ENCODE measurements at regions not wholly inside any gene's neighbourhood (a gene's known extent, or its start where the extent isn't known, plus 50 kb on each side); places are given as distances from the start of the nearest gene placed in this dataset.

DNA sequence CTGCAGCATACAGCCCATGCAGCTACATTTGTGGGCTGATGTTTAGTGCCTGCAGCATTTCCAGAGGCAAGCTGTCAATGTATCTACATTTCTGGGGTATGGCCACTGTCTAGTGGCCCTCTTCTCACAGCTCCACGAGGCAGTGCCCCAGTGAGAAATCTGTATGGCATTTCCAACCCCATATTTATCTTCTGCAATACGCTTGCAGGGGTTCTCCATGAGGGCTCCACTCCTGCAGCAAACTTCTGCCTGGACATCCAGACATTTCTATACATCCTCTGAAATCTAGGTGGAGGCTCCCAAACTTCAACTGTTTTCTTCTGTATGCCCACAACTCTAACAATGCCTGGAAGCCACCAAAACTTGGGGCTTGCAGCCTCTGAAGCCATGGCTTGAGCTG is 502.3 kb downstream of the C6orf118 start:
- H3K27me3 ChIP-seq (ENCODE audit: control insufficient read depth, insufficient read depth, low read length) = no peaks in the 10 kb centered on the region
- DNase-seq = no peak
- H3K36me3 ChIP-seq (ENCODE audit: control insufficient read depth, insufficient read depth, low read length) = no peaks in the 10 kb centered on the region
- H3K9me3 ChIP-seq (ENCODE audit: control insufficient read depth, low read depth, low read length) = no peaks in the 10 kb centered on the region
- no peaks in the 10 kb centered on the region for H3K4me1 ChIP-seq (ENCODE audit: control insufficient read depth, insufficient read depth, low read length)
- WGBS (ENCODE audit: insufficient coverage, low lambda C conversion rate) = no CpG with 5 or more reads among the region's 2 CpGs
- no peak overlapping the region for H3K4me3 ChIP-seq (ENCODE audit: low read length)
- H3K27ac ChIP-seq (ENCODE audit: low read length) = no peak overlapping the region

DNA sequence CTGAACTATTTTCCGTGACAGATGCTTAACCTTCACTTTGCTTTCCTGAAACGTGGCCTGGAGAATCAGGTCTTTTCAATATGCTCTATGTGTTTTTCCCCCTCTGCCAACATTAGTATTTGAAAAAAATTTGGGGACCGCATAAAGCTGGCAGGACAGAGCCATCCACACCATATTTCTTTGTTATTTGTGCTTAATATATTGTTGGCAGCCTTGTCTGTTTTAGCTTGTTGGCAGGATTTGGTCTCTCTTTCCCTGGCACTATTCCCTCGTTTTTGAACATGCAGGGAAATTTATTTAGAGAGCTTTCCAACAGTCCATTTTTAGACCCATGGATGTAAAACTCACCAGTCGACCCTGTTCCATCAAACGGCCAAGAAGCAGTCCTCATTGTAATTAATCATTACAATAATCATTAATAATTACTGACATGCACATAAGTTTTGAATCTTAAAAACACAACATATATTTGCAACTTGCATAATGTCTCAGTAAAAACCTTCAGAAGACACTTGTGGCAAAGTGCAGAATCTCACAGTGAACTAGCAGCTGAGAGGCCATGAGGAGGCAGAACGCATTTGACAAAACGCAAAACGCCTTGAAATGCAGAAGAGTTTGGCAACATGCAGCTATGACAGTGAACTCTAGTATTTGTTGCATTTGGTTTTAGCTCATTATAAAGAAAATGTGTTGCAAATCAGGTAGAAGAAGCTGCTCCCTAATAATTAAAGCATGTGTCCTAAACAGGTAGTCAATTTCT is 514.2 kb downstream of the C6orf118 start:
- DNase-seq = no peak
- H3K9me3 ChIP-seq (ENCODE audit: control insufficient read depth, low read depth, low read length) = peaks cover 5% of the 10 kb centered on the region
- 80% methylated on average over 2 of the region's 9 CpGs for WGBS (ENCODE audit: insufficient coverage, low lambda C conversion rate)
- no peaks in the 10 kb centered on the region for H3K36me3 ChIP-seq (ENCODE audit: control insufficient read depth, insufficient read depth, low read length)
- H3K27me3 ChIP-seq (ENCODE audit: control insufficient read depth, insufficient read depth, low read length) = no peaks in the 10 kb centered on the region
- H3K27ac ChIP-seq (ENCODE audit: low read length) = no peak overlapping the region
- no peaks in the 10 kb centered on the region for H3K4me1 ChIP-seq (ENCODE audit: control insufficient read depth, insufficient read depth, low read length)
- H3K4me3 ChIP-seq (ENCODE audit: low read length) = no peak overlapping the region

- 80% methylated on average over 1 of the region's 1 CpG for WGBS (ENCODE audit: insufficient coverage, low lambda C conversion rate)
- no peak overlapping the region for H3K27ac ChIP-seq (ENCODE audit: low read length)
- no peaks in the 10 kb centered on the region for H3K36me3 ChIP-seq (ENCODE audit: control insufficient read depth, insufficient read depth, low read length)
- no peak for DNase-seq
- H3K9me3 ChIP-seq (ENCODE audit: control insufficient read depth, low read depth, low read length) = peaks cover 5% of the 10 kb centered on the region
- H3K27me3 ChIP-seq (ENCODE audit: control insufficient read depth, insufficient read depth, low read length) = no peaks in the 10 kb centered on the region
- no peaks in the 10 kb centered on the region for H3K4me1 ChIP-seq (ENCODE audit: control insufficient read depth, insufficient read depth, low read length)
- H3K4me3 ChIP-seq (ENCODE audit: low read length) = no peak overlapping the region
Observed at GRCh38 chr6:164792666-164793065, 516.7 kb downstream of the C6orf118 start.

DNA sequence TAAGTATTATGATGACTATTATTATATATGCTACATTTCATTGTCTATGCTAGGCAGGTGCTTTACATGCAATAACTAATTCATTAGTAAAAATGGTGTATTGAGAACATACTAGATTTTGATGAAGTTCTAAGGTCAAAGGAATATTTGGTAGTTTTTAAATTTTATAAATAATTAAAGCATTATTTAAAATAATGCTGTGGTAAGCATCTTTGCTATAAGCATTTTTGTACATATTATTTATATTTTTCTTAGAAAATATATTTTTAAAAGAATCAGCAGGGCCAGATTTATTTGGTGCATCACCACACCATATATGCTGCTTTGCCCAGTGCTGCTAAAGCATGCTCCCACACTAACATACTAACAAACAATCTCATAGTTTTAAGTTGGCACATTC is 517.9 kb downstream of the C6orf118 start:
- H3K27me3 ChIP-seq (ENCODE audit: control insufficient read depth, insufficient read depth, low read length) = no peaks in the 10 kb centered on the region
- no peak for DNase-seq
- no peak overlapping the region for H3K4me3 ChIP-seq (ENCODE audit: low read length)
- no peaks in the 10 kb centered on the region for H3K4me1 ChIP-seq (ENCODE audit: control insufficient read depth, insufficient read depth, low read length)
- H3K36me3 ChIP-seq (ENCODE audit: control insufficient read depth, insufficient read depth, low read length) = no peaks in the 10 kb centered on the region
- peaks cover 5% of the 10 kb centered on the region for H3K9me3 ChIP-seq (ENCODE audit: control insufficient read depth, low read depth, low read length)
- no peak overlapping the region for H3K27ac ChIP-seq (ENCODE audit: low read length)

DNA sequence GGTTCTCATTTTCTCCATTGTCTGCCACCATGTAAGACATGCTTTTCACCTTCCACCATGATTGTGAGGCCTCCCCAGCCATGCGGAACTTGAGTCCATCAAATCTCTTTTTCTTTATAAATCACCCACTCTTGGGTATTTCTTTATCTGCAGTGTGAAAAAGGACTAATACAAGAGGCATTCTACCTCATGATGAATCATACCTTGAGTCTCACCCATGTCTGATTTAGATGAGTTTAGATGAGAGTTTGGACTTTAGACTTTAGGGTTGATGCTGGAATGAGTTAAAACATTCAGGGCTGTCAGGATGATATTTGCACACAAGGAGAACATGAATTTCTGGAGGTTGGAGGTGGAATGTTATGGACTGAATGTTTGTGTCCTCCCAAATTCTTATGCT is 545.6 kb downstream of the C6orf118 start:
- no CpG with 5 or more reads among the region's 1 CpG for WGBS (ENCODE audit: insufficient coverage, low lambda C conversion rate)
- no peak for DNase-seq
- Histone ChIP-seq H3K4me3 (ENCODE audit: low read length) (no peak overlapping the region), H3K9me3 (ENCODE audit: control insufficient read depth, low read depth, low read length) (peaks cover 11% of the 10 kb centered on the region), H3K36me3 (ENCODE audit: control insufficient read depth, insufficient read depth, low read length) (no peaks in the 10 kb centered on the region), H3K27me3 (ENCODE audit: control insufficient read depth, insufficient read depth, low read length) (no peaks in the 10 kb centered on the region), H3K4me1 (ENCODE audit: control insufficient read depth, insufficient read depth, low read length) (no peaks in the 10 kb centered on the region), H3K27ac (ENCODE audit: low read length) (no peak overlapping the region)

- no peak overlapping the region for H3K27ac ChIP-seq (ENCODE audit: low read length)
- no peaks in the 10 kb centered on the region for H3K36me3 ChIP-seq (ENCODE audit: control insufficient read depth, insufficient read depth, low read length)
- WGBS (ENCODE audit: insufficient coverage, low lambda C conversion rate) = no CpG with 5 or more reads among the region's 2 CpGs
- H3K4me1 ChIP-seq (ENCODE audit: control insufficient read depth, insufficient read depth, low read length) = no peaks in the 10 kb centered on the region
- H3K27me3 ChIP-seq (ENCODE audit: control insufficient read depth, insufficient read depth, low read length) = no peaks in the 10 kb centered on the region
- no peak for DNase-seq
- H3K9me3 ChIP-seq (ENCODE audit: control insufficient read depth, low read depth, low read length) = peaks cover 6% of the 10 kb centered on the region
- H3K4me3 ChIP-seq (ENCODE audit: low read length) = no peak overlapping the region
Observed at GRCh38 chr6:164757451-164757850, 552.0 kb downstream of the C6orf118 start.

GRCh38 chr6:164756723-164757122 is 552.7 kb downstream of the C6orf118 start:
- Histone ChIP-seq H3K27me3 (ENCODE audit: control insufficient read depth, insufficient read depth, low read length) (no peaks in the 10 kb centered on the region), H3K4me1 (ENCODE audit: control insufficient read depth, insufficient read depth, low read length) (no peaks in the 10 kb centered on the region), H3K36me3 (ENCODE audit: control insufficient read depth, insufficient read depth, low read length) (no peaks in the 10 kb centered on the region), H3K4me3 (ENCODE audit: low read length) (no peak overlapping the region), H3K9me3 (ENCODE audit: control insufficient read depth, low read depth, low read length) (peaks cover under 1% of the 10 kb centered on the region), H3K27ac (ENCODE audit: low read length) (no peak overlapping the region)
- no peak for DNase-seq
- WGBS (ENCODE audit: insufficient coverage, low lambda C conversion rate) = 100% methylated on average over 1 of the region's 8 CpGs

- Histone ChIP-seq H3K36me3 (ENCODE audit: control insufficient read depth, insufficient read depth, low read length) (no peaks in the 10 kb centered on the region), H3K4me1 (ENCODE audit: control insufficient read depth, insufficient read depth, low read length) (no peaks in the 10 kb centered on the region), H3K4me3 (ENCODE audit: low read length) (no peak overlapping the region), H3K27ac (ENCODE audit: low read length) (no peak overlapping the region), H3K27me3 (ENCODE audit: control insufficient read depth, insufficient read depth, low read length) (no peaks in the 10 kb centered on the region), H3K9me3 (ENCODE audit: control insufficient read depth, low read depth, low read length) (no peaks in the 10 kb centered on the region)
- no peak for DNase-seq
- WGBS (ENCODE audit: insufficient coverage, low lambda C conversion rate) = 88% methylated on average over 1 of the region's 3 CpGs
Observed at GRCh38 chr6:164756142-164756541, 553.3 kb downstream of the C6orf118 start.

- Histone ChIP-seq H3K4me3 (ENCODE audit: low read length) (no peak overlapping the region), H3K36me3 (ENCODE audit: control insufficient read depth, insufficient read depth, low read length) (no peaks in the 10 kb centered on the region), H3K27me3 (ENCODE audit: control insufficient read depth, insufficient read depth, low read length) (no peaks in the 10 kb centered on the region), H3K9me3 (ENCODE audit: control insufficient read depth, low read depth, low read length) (no peaks in the 10 kb centered on the region), H3K4me1 (ENCODE audit: control insufficient read depth, insufficient read depth, low read length) (no peaks in the 10 kb centered on the region), H3K27ac (ENCODE audit: low read length) (no peak overlapping the region)
- DNase-seq = no peak
Observed at GRCh38 chr6:164753517-164753916, 555.9 kb downstream of the C6orf118 start.

DNA sequence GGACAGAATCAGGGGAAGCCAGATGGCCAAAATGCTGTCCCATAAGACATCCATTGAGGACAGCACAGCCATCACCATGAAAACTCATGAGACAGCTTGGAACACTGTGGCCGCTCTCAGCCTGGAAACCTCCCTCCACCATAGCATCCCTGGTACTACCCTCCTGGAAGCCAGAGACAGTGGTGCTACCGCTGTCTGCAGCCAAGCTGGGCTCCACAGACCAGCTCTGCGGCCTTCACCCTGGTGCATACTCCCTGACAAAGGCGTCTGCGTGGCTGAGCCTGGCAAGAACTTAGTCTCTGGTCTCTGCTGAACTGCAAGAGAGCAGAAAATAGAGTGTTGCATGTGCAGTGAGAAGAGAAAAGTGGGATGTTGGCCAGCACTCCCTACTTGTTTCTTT is 558.0 kb downstream of the C6orf118 start:
- Histone ChIP-seq H3K36me3 (ENCODE audit: control insufficient read depth, insufficient read depth, low read length) (no peaks in the 10 kb centered on the region), H3K4me3 (ENCODE audit: low read length) (no peak overlapping the region), H3K27ac (ENCODE audit: low read length) (no peak overlapping the region), H3K4me1 (ENCODE audit: control insufficient read depth, insufficient read depth, low read length) (no peaks in the 10 kb centered on the region), H3K27me3 (ENCODE audit: control insufficient read depth, insufficient read depth, low read length) (no peaks in the 10 kb centered on the region), H3K9me3 (ENCODE audit: control insufficient read depth, low read depth, low read length) (no peaks in the 10 kb centered on the region)
- no CpG with 5 or more reads among the region's 5 CpGs for WGBS (ENCODE audit: insufficient coverage, low lambda C conversion rate)
- DNase-seq = no peak

DNA sequence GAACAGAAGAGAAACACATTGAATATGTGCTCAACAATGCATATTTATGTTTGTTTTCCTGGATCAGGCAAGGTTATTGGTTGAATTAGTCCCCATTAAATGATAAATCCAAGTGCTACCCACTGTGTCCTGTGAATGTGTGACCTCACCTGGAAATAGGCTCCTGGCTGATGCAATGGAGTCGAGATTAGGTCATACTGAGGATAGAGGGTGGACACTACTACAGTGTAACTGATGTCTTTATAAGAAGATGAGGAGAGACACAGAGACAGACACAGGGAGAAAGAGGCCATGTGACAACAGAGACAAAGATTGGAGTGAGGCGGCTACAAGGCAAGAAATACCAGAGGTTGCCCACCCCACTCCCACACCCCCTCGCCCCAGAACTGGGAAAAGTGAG is 559.3 kb downstream of the C6orf118 start:
- no peak for DNase-seq
- no peak overlapping the region for H3K27ac ChIP-seq (ENCODE audit: low read length)
- H3K27me3 ChIP-seq (ENCODE audit: control insufficient read depth, insufficient read depth, low read length) = no peaks in the 10 kb centered on the region
- no peak overlapping the region for H3K4me3 ChIP-seq (ENCODE audit: low read length)
- H3K36me3 ChIP-seq (ENCODE audit: control insufficient read depth, insufficient read depth, low read length) = no peaks in the 10 kb centered on the region
- H3K9me3 ChIP-seq (ENCODE audit: control insufficient read depth, low read depth, low read length) = peaks cover 4% of the 10 kb centered on the region
- no peaks in the 10 kb centered on the region for H3K4me1 ChIP-seq (ENCODE audit: control insufficient read depth, insufficient read depth, low read length)
- WGBS (ENCODE audit: insufficient coverage, low lambda C conversion rate) = no CpG with 5 or more reads among the region's 3 CpGs
